ENCODE measurements at regions not wholly inside any gene's neighbourhood (a gene's known extent, or its start where the extent isn't known, plus 50 kb on each side); places are given as distances from the start of the nearest gene placed in this dataset.

DNA sequence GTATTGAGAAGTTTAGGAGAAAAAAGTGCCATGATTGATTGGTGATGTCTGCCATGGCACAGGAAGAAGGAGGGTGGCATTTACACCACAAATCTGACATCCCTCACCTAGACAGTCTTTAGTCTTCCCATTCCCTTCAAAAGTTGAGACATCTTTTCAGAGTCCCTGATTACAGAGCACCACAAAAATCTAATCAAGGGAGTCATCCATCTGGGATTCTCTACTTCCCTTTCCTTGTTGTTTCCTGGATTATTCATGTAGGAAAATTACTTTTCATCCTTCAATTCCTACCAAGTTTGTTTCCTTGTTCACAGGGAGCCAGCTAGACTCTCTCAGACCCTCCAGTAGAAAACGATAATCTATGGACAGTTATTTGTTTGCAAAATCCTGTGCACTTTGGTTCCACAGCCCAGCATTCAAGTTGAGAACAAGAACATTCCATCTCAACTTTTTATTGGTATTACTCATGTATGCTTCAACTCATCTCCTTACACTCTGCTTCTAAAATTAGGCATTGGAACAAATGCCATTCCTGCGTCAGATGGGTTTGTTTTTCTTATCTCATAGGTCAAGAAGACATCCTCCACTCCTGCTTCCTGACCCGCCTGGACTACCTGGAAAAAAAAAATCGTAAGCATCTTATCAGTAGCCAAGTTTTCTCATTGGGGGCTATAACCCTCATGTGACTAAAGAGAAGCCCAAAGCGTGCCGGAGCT is 259.9 kb downstream of the FOXO1 start:
- H3K4me1 ChIP-seq (ENCODE audit: control insufficient read depth, insufficient read depth, low read depth, low read length) = peaks cover 11% of the 10 kb centered on the region
- no peak overlapping the region for H4K91ac ChIP-seq (ENCODE audit: low read length)
- no peak overlapping the region for H3K23ac ChIP-seq (ENCODE audit: low read length in 2 of 2)
- H3K14ac ChIP-seq (ENCODE audit: low read length in 2 of 2) = no peak overlapping the region
- peak; percentile 66 for DNase-seq
- no peaks in the 10 kb centered on the region for H3K27me3 ChIP-seq (ENCODE audit: control insufficient read depth in 1 of 2, insufficient read depth in 1 of 2, low read length in 2 of 2)
- H2BK15ac ChIP-seq (ENCODE audit: low read depth, poor library complexity, severe bottlenecking) = no peak overlapping the region
- no peak overlapping the region for H2AK5ac ChIP-seq (ENCODE audit: low read length, severe bottlenecking)
- H3K4me2 ChIP-seq (ENCODE audit: low read length, poor library complexity, severe bottlenecking) = no peak overlapping the region
- no peak overlapping the region for H2AFZ ChIP-seq (ENCODE audit: low read depth, low read length)
- no peak overlapping the region for H2BK5ac ChIP-seq (ENCODE audit: low read depth, low read length, poor library complexity, severe bottlenecking)
- H4K8ac ChIP-seq (ENCODE audit: low read length) = no peak overlapping the region
- peak overlapping the region; percentile 26 for H3K27ac ChIP-seq (ENCODE audit: low read length, poor library complexity, severe bottlenecking)
- H3K79me1 ChIP-seq (replicated peaks; ENCODE audit: low read length, poor library complexity, severe bottlenecking) = no peaks in the 10 kb centered on the region
- no peak overlapping the region for H3K4me3 ChIP-seq (ENCODE audit: insufficient read depth in 1 of 2, low read depth in 1 of 2, low read length in 2 of 2)
- no peak overlapping the region for H2BK12ac ChIP-seq (ENCODE audit: low read length in 2 of 2)
- H3K36me3 ChIP-seq (ENCODE audit: control insufficient read depth in 1 of 2, insufficient read depth in 2 of 2, low read depth in 1 of 2, low read length in 2 of 2) = no peaks in the 10 kb centered on the region
- H3K18ac ChIP-seq (ENCODE audit: low read depth in 1 of 2, low read length in 2 of 2) = no peak overlapping the region
- peak overlapping the region; percentile 21 for H3K9ac ChIP-seq (ENCODE audit: low read length)
- no peak overlapping the region for H2BK120ac ChIP-seq (ENCODE audit: low read depth, low read length)
- no peaks in the 10 kb centered on the region for H3K9me3 ChIP-seq (ENCODE audit: control insufficient read depth, low read length)
- no peak overlapping the region for H3K4ac ChIP-seq (ENCODE audit: low read depth in 1 of 2, low read length in 2 of 2)
- 37% methylated on average over 6 of the region's 6 CpGs for WGBS

GRCh38 chr13:40407567-40407966 is 258.9 kb downstream of the FOXO1 start:
- H3K14ac ChIP-seq (ENCODE audit: low read length in 2 of 2) = no peak overlapping the region
- no peak overlapping the region for H3K4ac ChIP-seq (ENCODE audit: low read depth in 1 of 2, low read length in 2 of 2)
- H2BK15ac ChIP-seq (ENCODE audit: low read depth, poor library complexity, severe bottlenecking) = no peak overlapping the region
- H3K4me2 ChIP-seq (ENCODE audit: low read length, poor library complexity, severe bottlenecking) = no peak overlapping the region
- peaks cover 8% of the 10 kb centered on the region for H3K4me1 ChIP-seq (ENCODE audit: control insufficient read depth, insufficient read depth, low read depth, low read length)
- H3K79me1 ChIP-seq (replicated peaks; ENCODE audit: low read length, poor library complexity, severe bottlenecking) = no peaks in the 10 kb centered on the region
- no peak overlapping the region for H3K4me3 ChIP-seq (ENCODE audit: insufficient read depth in 1 of 2, low read depth in 1 of 2, low read length in 2 of 2)
- no peak overlapping the region for H2AFZ ChIP-seq (ENCODE audit: low read depth, low read length)
- H2AK5ac ChIP-seq (ENCODE audit: low read length, severe bottlenecking) = no peak overlapping the region
- H3K27me3 ChIP-seq (ENCODE audit: control insufficient read depth in 1 of 2, insufficient read depth in 1 of 2, low read length in 2 of 2) = no peaks in the 10 kb centered on the region
- H2BK5ac ChIP-seq (ENCODE audit: low read depth, low read length, poor library complexity, severe bottlenecking) = no peak overlapping the region
- no peak overlapping the region for H3K18ac ChIP-seq (ENCODE audit: low read depth in 1 of 2, low read length in 2 of 2)
- no peak overlapping the region for H2BK12ac ChIP-seq (ENCODE audit: low read length in 2 of 2)
- no peak overlapping the region for H4K8ac ChIP-seq (ENCODE audit: low read length)
- H2BK120ac ChIP-seq (ENCODE audit: low read depth, low read length) = no peak overlapping the region
- no peak for DNase-seq
- no peak overlapping the region for H3K27ac ChIP-seq (ENCODE audit: low read length, poor library complexity, severe bottlenecking)
- H3K9ac ChIP-seq (ENCODE audit: low read length) = no peak overlapping the region
- H4K91ac ChIP-seq (ENCODE audit: low read length) = no peak overlapping the region
- H3K36me3 ChIP-seq (ENCODE audit: control insufficient read depth in 1 of 2, insufficient read depth in 2 of 2, low read depth in 1 of 2, low read length in 2 of 2) = no peaks in the 10 kb centered on the region
- 78% methylated on average over 2 of the region's 3 CpGs for WGBS
- no peaks in the 10 kb centered on the region for H3K9me3 ChIP-seq (ENCODE audit: control insufficient read depth, low read length)
- no peak overlapping the region for H3K23ac ChIP-seq (ENCODE audit: low read length in 2 of 2)

- Histone ChIP-seq H2BK12ac (ENCODE audit: low read length in 2 of 2) (no peak overlapping the region), H3K9me3 (ENCODE audit: control insufficient read depth, low read length) (no peaks in the 10 kb centered on the region), H2BK5ac (ENCODE audit: low read depth, low read length, poor library complexity, severe bottlenecking) (no peak overlapping the region), H3K23ac (ENCODE audit: low read length in 2 of 2) (no peak overlapping the region), H3K4me1 (ENCODE audit: control insufficient read depth, insufficient read depth, low read depth, low read length) (peaks cover 2% of the 10 kb centered on the region), H3K27ac (ENCODE audit: low read length, poor library complexity, severe bottlenecking) (no peak overlapping the region), H3K79me1 (replicated peaks; ENCODE audit: low read length, poor library complexity, severe bottlenecking) (no peaks in the 10 kb centered on the region), H2AFZ (ENCODE audit: low read depth, low read length) (no peak overlapping the region), H2BK15ac (ENCODE audit: low read depth, poor library complexity, severe bottlenecking) (no peak overlapping the region), H4K91ac (ENCODE audit: low read length) (no peak overlapping the region), H2AK5ac (ENCODE audit: low read length, severe bottlenecking) (no peak overlapping the region), H3K4me3 (ENCODE audit: insufficient read depth in 1 of 2, low read depth in 1 of 2, low read length in 2 of 2) (no peak overlapping the region), H3K27me3 (ENCODE audit: control insufficient read depth in 1 of 2, insufficient read depth in 1 of 2, low read length in 2 of 2) (no peaks in the 10 kb centered on the region), H2BK120ac (ENCODE audit: low read depth, low read length) (no peak overlapping the region), H4K8ac (ENCODE audit: low read length) (no peak overlapping the region), H3K9ac (ENCODE audit: low read length) (no peak overlapping the region), H3K4ac (ENCODE audit: low read depth in 1 of 2, low read length in 2 of 2) (no peak overlapping the region), H3K14ac (ENCODE audit: low read length in 2 of 2) (no peak overlapping the region), H3K36me3 (ENCODE audit: control insufficient read depth in 1 of 2, insufficient read depth in 2 of 2, low read depth in 1 of 2, low read length in 2 of 2) (no peaks in the 10 kb centered on the region), H3K4me2 (ENCODE audit: low read length, poor library complexity, severe bottlenecking) (no peak overlapping the region), H3K18ac (ENCODE audit: low read depth in 1 of 2, low read length in 2 of 2) (no peak overlapping the region)
- 4% methylated on average over 4 of the region's 5 CpGs for WGBS
- DNase-seq = peak; percentile 42
Measured at GRCh38 chr13:40408602-40409001, 257.8 kb downstream of the FOXO1 start.

DNA sequence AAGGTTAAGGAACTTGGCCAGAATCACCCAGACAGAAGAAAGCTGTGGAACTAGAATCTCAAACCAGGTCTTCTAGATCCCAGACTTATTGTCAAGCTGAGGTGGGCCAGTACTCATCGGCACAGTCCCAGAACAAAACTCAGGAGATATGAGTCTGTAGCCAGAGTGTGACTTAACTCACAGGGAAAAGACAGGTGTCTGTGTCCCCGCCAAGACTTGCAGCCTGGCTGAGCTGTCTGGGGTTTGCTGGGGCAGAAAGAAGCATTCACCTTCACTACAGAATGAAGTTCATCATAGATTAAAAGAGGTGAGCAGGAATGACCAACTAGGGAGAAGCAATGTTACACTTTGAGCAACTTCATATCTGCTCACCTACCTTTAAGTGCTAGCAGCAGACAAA is 257.2 kb downstream of the FOXO1 start:
- no peak overlapping the region for H2AK5ac ChIP-seq (ENCODE audit: low read length, severe bottlenecking)
- peak overlapping the region in 1 of 2 experiments; percentile 66 for H3K23ac ChIP-seq (ENCODE audit: low read length in 2 of 2)
- WGBS = 100% methylated on average over 2 of the region's 2 CpGs
- H3K79me1 ChIP-seq (replicated peaks; ENCODE audit: low read length, poor library complexity, severe bottlenecking) = no peaks in the 10 kb centered on the region
- H3K36me3 ChIP-seq (ENCODE audit: control insufficient read depth in 1 of 2, insufficient read depth in 2 of 2, low read depth in 1 of 2, low read length in 2 of 2) = no peaks in the 10 kb centered on the region
- H3K27ac ChIP-seq (ENCODE audit: low read length, poor library complexity, severe bottlenecking) = no peak overlapping the region
- H2BK12ac ChIP-seq (ENCODE audit: low read length in 2 of 2) = peak overlapping the region in 1 of 2 experiments; percentile 19
- H3K27me3 ChIP-seq (ENCODE audit: control insufficient read depth in 1 of 2, insufficient read depth in 1 of 2, low read length in 2 of 2) = no peaks in the 10 kb centered on the region
- no peak overlapping the region for H4K91ac ChIP-seq (ENCODE audit: low read length)
- H3K4me3 ChIP-seq (ENCODE audit: insufficient read depth in 1 of 2, low read depth in 1 of 2, low read length in 2 of 2) = no peak overlapping the region
- no peak overlapping the region for H4K8ac ChIP-seq (ENCODE audit: low read length)
- no peak overlapping the region for H2AFZ ChIP-seq (ENCODE audit: low read depth, low read length)
- H3K4me2 ChIP-seq (ENCODE audit: low read length, poor library complexity, severe bottlenecking) = no peak overlapping the region
- H3K14ac ChIP-seq (ENCODE audit: low read length in 2 of 2) = no peak overlapping the region
- H3K9ac ChIP-seq (ENCODE audit: low read length) = no peak overlapping the region
- no peak overlapping the region for H2BK5ac ChIP-seq (ENCODE audit: low read depth, low read length, poor library complexity, severe bottlenecking)
- no peak for DNase-seq
- H3K18ac ChIP-seq (ENCODE audit: low read depth in 1 of 2, low read length in 2 of 2) = no peak overlapping the region
- H2BK15ac ChIP-seq (ENCODE audit: low read depth, poor library complexity, severe bottlenecking) = peak overlapping the region; percentile 20
- H3K9me3 ChIP-seq (ENCODE audit: control insufficient read depth, low read length) = no peaks in the 10 kb centered on the region
- H3K4ac ChIP-seq (ENCODE audit: low read depth in 1 of 2, low read length in 2 of 2) = no peak overlapping the region
- H3K4me1 ChIP-seq (ENCODE audit: control insufficient read depth, insufficient read depth, low read depth, low read length) = peaks cover 2% of the 10 kb centered on the region
- no peak overlapping the region for H2BK120ac ChIP-seq (ENCODE audit: low read depth, low read length)
